Left colon (tissue), 2 donors: ENCODE measurements at regions not wholly inside any gene's neighbourhood (a gene's known extent, or its start where the extent isn't known, plus 50 kb on each side); places are given as distances from the start of the nearest gene placed in this dataset.
A peak's percentile ranks its signal among the peaks of the same experiment; 100 is the strongest.
"Not testable (repeated sequence)": the region's sequence is repeated elsewhere in the genome, so short reads cannot be mapped to it uniquely, and the experiment has no call there.

Source experiments
- ATAC-seq: fragments of 200-7000 bp; cut with Tn5 transposase; one replicate; pipeline ENCODE4 v1.9.1; 2020; ENCODE audit warnings: mild to moderate bottlenecking, moderate library complexity
- DNase-seq, 2 donors: peaks; one replicate each; pipeline ENCODE4 v3.0.0-alpha.2; 2020
- intact Hi-C, 2 donors: fragments of 100-400 bp; cut with DNase I in 1 of 2; cut with micrococcal nuclease in 1 of 2; formaldehyde crosslinking; loops; one replicate each; pipeline versions ENCODE4 v1.11.2 to v1.14.0; 2022; cut with DNase I, micrococcal nuclease
- donor health status: DM: no; HTN: no; CAD: no.
- donor health status: DM: yes; HTN: yes; CAD: no.

DNA sequence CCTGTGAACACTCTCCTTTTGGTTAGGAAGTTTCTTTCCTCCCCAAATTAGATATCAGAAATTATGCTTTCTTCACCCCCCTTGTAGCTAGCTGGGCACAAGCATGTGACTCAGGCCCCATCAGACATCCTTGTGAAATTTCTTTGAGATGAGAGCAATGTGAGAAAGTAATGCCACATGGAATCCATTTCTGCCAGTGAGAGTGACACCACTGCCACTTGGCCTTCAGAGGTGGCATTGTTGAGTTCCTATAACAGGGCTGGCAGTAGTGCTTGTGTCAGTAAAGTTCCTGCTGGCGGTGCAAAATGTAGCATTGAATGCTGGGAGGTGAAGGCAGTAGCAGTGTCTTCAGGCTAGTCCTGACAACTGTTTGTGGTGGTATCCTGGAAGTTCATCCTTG, 80.7 kb upstream of the ZNF280D start:
- intact Hi-C loops, result no loop called here
- DNase-seq (no peak), ATAC-seq (peak; percentile 25)

- no peak for ATAC-seq
- DNase-seq, result no peak
- intact Hi-C loops, result no loop called here
Measured at GRCh38 chr15:56812961-56813360, 79.7 kb upstream of the ZNF280D start.

GRCh38 chr15:56812221-56812620, 78.9 kb upstream of the ZNF280D start:
- intact Hi-C loops, result no loop called here
- DNase-seq (no peak), ATAC-seq (no peak)

GRCh38 chr15:56811586-56811985, 78.3 kb upstream of the ZNF280D start:
- intact Hi-C loops, result no loop called here
- DNase-seq (no peak), ATAC-seq (no peak)

DNA sequence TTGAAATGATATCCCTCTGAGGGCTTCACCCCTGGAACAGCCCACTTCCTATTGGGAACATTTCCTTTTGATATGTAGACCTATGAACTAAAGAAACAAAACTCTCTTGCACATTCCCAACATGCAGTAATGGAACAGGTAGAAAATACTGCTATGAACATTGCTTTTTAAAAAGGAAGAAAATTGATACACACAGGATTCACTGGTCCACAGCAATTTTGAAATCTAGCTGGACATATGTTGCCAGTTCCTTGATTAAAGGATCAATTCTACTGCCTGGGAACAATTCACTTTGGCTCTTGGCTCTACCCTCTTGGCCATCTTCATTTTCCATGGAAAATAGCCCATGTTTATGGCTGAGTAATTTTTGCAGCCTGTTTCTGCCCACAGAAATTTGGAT, 74.9 kb upstream of the ZNF280D start:
- ATAC-seq, result no peak
- intact Hi-C loops, result no loop called here

GRCh38 chr15:56806148-56806536, 72.8 kb upstream of the ZNF280D start:
- ATAC-seq (no peak), DNase-seq (no peak)
- intact Hi-C loops, result no loop called here

More for the DNA sequence above, 74.9 kb upstream of the ZNF280D start:
- no peak for DNase-seq

- DNase-seq (no peak), ATAC-seq (no peak)
- intact Hi-C loops, result no loop called here
Measured at GRCh38 chr15:56805466-56806147, 72.3 kb upstream of the ZNF280D start.

DNA sequence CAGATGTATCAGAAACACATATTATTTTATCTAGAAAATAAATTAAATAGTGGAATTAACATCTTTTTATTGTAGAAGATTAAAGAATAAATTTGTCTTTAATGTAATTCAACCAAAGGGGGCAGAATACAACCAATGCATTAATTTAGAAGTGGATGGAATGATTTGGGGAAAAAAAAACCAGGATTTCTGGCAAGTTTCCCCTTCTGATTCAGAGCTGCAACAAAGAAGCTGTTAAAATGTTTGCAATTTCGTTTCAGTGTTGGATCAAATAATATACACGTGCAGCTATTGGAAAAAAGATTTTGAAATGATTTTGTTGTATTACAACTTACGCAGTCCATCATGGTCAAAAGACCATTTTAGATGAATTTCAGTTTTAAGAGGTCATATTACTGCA, 71.6 kb upstream of the ZNF280D start:
- intact Hi-C loops, result no loop called here
- no peak for DNase-seq

GRCh38 chr15:56804279-56804678, 71.0 kb upstream of the ZNF280D start:
- ATAC-seq (no peak), DNase-seq (no peak)
- intact Hi-C loops, result no loop called here

More for the DNA sequence above, 71.6 kb upstream of the ZNF280D start:
- no peak for ATAC-seq

GRCh38 chr15:56802161-56802560, 68.9 kb upstream of the ZNF280D start:
- intact Hi-C loops, result no loop called here
- DNase-seq, result no peak
- ATAC-seq, result no peak

DNA sequence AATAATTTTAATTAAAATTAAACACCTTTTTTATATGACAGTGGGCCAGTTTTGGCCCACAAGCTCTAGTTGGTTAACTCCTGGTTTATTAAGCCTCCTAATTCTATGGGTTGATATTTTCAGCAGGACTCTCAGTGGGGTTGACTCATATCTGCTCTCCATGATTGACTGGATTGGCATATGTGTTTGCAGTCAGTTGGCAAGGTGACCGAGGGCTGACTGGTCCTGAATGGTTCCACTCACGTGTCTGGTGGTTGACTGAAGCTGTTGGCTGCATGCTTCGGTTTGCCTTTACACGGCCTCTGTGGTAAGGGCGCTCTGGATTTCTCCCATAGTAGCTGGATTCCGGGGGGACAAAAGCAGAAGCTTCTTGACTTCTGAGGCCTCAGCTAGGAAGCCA, 65.3 kb upstream of the ZNF280D start:
- intact Hi-C loops, result no loop called here
- DNase-seq, result no peak
- no peak for ATAC-seq

DNA sequence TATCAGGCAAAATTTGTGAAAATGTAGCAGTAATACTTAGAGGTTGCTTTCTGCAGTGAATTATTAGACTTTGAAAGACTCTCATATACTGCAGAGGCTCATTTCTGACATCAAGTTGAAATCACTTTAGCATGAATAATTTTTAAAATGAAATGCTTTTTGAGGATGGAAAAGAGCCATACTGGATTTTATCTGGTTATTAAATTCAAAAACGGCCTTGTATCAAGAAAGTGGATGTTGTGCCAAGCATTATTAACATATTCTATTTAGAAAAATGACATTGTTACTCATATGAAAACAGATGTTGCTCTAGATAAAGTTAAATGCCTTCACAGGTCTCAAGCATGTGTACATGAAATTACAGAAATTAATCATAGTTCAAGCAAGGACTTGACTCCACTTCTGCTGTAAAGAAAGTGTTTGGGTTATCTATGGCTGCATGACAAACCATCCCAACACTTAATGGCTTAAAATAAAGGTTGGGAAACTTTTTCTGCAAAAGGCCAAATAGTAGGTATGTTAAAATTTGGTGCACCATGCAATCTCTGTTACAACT, 64.5 kb upstream of the ZNF280D start:
- intact Hi-C loops, result no loop called here
- no peak for ATAC-seq
- no peak for DNase-seq

- ATAC-seq (no peak), DNase-seq (no peak)
- intact Hi-C loops, result no loop called here
Measured at GRCh38 chr15:56795502-56795901, 62.2 kb upstream of the ZNF280D start.

DNA sequence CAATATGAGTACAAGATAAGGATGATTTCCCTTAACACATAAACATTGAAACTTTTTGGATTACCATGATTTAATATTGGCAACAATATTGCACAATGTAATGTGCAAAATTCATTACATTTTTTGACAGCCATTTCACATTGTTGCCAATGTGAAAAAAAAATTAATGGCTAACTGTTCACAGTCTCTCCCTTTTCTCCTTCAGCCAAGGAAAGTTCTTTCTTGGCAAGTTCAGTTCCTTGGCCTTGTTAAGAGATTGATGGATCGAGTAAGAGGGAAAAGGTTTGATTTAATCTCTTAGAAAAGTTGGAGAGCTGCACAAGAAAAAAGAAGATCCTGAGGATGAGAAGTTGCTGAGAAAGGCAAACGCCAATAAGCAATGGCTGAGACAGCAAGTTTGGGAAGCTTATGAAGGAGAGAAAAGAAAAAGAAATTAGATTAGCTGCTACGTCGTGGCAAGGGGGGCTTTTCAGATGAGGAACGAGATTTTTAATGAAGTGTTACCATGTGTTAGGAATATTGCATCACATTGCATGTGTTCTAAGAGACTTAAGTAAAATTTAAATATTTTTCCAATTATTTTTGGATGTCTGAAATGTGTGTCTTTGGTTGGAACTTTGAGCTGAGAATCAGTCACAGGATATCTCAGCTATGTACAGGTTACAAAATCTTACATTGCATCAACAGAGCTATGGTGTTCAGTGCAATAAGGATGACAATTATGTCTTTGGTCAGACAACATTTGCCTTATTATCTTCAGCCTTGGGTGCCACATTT, 61.4 kb upstream of the ZNF280D start:
- ATAC-seq (peak; percentile 54), DNase-seq (no peak)
- intact Hi-C loops, result no loop called here

- intact Hi-C loops, result no loop called here
- no peak for ATAC-seq
- no peak for DNase-seq
Measured at GRCh38 chr15:56794165-56794552, 60.9 kb upstream of the ZNF280D start.

- intact Hi-C loops, result no loop called here
- ATAC-seq (no peak), DNase-seq (no peak)
Measured at GRCh38 chr15:56792211-56792610, 58.9 kb upstream of the ZNF280D start.

- ATAC-seq, DNase-seq, intact Hi-C loops: not testable (repeated sequence)
Measured at GRCh38 chr15:56791521-56791920, 58.2 kb upstream of the ZNF280D start.

GRCh38 chr15:56788359-56788758, 55.0 kb upstream of the ZNF280D start:
- no peak for ATAC-seq
- intact Hi-C loops, result no loop called here
- no peak for DNase-seq

- no peak for DNase-seq
- ATAC-seq, result no peak
- intact Hi-C loops, result no loop called here
Measured at GRCh38 chr15:56786966-56787365, 53.7 kb upstream of the ZNF280D start.

- ATAC-seq (no peak), DNase-seq (no peak)
- intact Hi-C loops, result no loop called here
Measured at GRCh38 chr15:56783857-56784661, 50.8 kb upstream of the ZNF280D start.
